ENCODE measurements at regions not wholly inside any gene's neighbourhood (a gene's known extent, or its start where the extent isn't known, plus 50 kb on each side); places are given as distances from the start of the nearest gene placed in this dataset.

- ChIA-PET CTCF (interaction anchor here (0.6 kb wide), 1 partner anchor 1577 kb away, joined by 3 read pairs; no protein-coding TSS in a partner anchor), POLR2A (no interaction called here)
- no peak for ATAC-seq
- TF ChIP-seq CTCF (IDR thresholded peaks at IDR 0.05), result no peak
- Mint-ChIP-seq H3K4me3 (no peak overlapping the region), H3K27me3 (peaks cover 2% of the 10 kb centered on the region), H3K27ac (no peak overlapping the region), H3K4me1 (ENCODE audit: low read depth) (no peaks in the 10 kb centered on the region), H3K36me3 (ENCODE audit: low read depth) (no peaks in the 10 kb centered on the region), H3K9me3 (no peaks in the 10 kb centered on the region)
- intact Hi-C loops (cut with micrococcal nuclease), result no loop called here
- no peak for DNase-seq
These were observed 70.6 kb upstream of the PHACTR1 start for GRCh38 chr6:12645941-12646340.

GRCh38 chr6:12648171-12648570, 68.4 kb upstream of the PHACTR1 start:
- Mint-ChIP-seq H3K27ac (no peak overlapping the region), H3K36me3 (ENCODE audit: low read depth) (no peaks in the 10 kb centered on the region), H3K9me3 (no peaks in the 10 kb centered on the region), H3K27me3 (no peaks in the 10 kb centered on the region), H3K4me1 (ENCODE audit: low read depth) (no peaks in the 10 kb centered on the region), H3K4me3 (no peak overlapping the region)
- DNase-seq, result no peak
- TF ChIP-seq CTCF (IDR thresholded peaks at IDR 0.05), result no peak
- ATAC-seq, result no peak
- intact Hi-C loops (cut with micrococcal nuclease), result no loop called here
- POLR2A ChIA-PET, result no interaction called here
- CTCF ChIA-PET, result no interaction called here

- no peak for ATAC-seq
- no peak overlapping the region for H3K4me3 Mint-ChIP-seq
- no peaks in the 10 kb centered on the region for H3K9me3 Mint-ChIP-seq
- TF ChIP-seq CTCF (IDR thresholded peaks at IDR 0.05), result no peak
- no peak overlapping the region for H3K27ac Mint-ChIP-seq
- CTCF ChIA-PET, result no interaction called here
- no peaks in the 10 kb centered on the region for H3K27me3 Mint-ChIP-seq
- H3K4me1 Mint-ChIP-seq (ENCODE audit: low read depth), result no peaks in the 10 kb centered on the region
- no peaks in the 10 kb centered on the region for H3K36me3 Mint-ChIP-seq (ENCODE audit: low read depth)
- DNase-seq, result no peak
- POLR2A ChIA-PET, result no interaction called here
- intact Hi-C loops (cut with micrococcal nuclease), result no loop called here
These were observed 67.2 kb upstream of the PHACTR1 start for GRCh38 chr6:12649325-12649724.

GRCh38 chr6:12653486-12653885, 63.1 kb upstream of the PHACTR1 start:
- Mint-ChIP-seq H3K4me3 (no peak overlapping the region), H3K27me3 (no peaks in the 10 kb centered on the region), H3K4me1 (ENCODE audit: low read depth) (peaks cover 8% of the 10 kb centered on the region), H3K36me3 (ENCODE audit: low read depth) (no peaks in the 10 kb centered on the region), H3K9me3 (no peaks in the 10 kb centered on the region), H3K27ac (no peak overlapping the region)
- no peak for TF ChIP-seq CTCF (IDR thresholded peaks at IDR 0.05)
- ATAC-seq, result no peak
- ChIA-PET POLR2A (no interaction called here), CTCF (no interaction called here)
- intact Hi-C loops (cut with micrococcal nuclease), result no loop called here
- DNase-seq, result no peak

- intact Hi-C loops (cut with micrococcal nuclease), result no loop called here
- H3K4me1 Mint-ChIP-seq (ENCODE audit: low read depth), result peaks cover 8% of the 10 kb centered on the region
- ATAC-seq (no peak), DNase-seq (no peak)
- H3K27me3 Mint-ChIP-seq, result no peaks in the 10 kb centered on the region
- no peak overlapping the region for H3K27ac Mint-ChIP-seq
- no peak for TF ChIP-seq CTCF (IDR thresholded peaks at IDR 0.05)
- no peak overlapping the region for H3K4me3 Mint-ChIP-seq
- H3K36me3 Mint-ChIP-seq (ENCODE audit: low read depth), result no peaks in the 10 kb centered on the region
- no peaks in the 10 kb centered on the region for H3K9me3 Mint-ChIP-seq
- CTCF ChIA-PET, result no interaction called here
- POLR2A ChIA-PET, result no interaction called here
These were observed 62.5 kb upstream of the PHACTR1 start for GRCh38 chr6:12654107-12654506.

Data from activated CD8-positive, alpha-beta T cell treated with anti-CD3 and anti-CD28 coated beads for 36 hours (primary cell).